WERI-Rb-1 (cell line): ENCODE measurements at regions not wholly inside any gene's neighbourhood (a gene's known extent, or its start where the extent isn't known, plus 50 kb on each side); places are given as distances from the start of the nearest gene placed in this dataset.
"Not testable (repeated sequence)": the region's sequence is repeated elsewhere in the genome, so short reads cannot be mapped to it uniquely, and the experiment has no call there.

ENCODE experiments used
- DNase-seq: peaks from one replicate; pipeline ENCODE4 v3.0.0-alpha.2; 2020
- H3K27ac ChIP-seq: fragments of 250-450 bp; sonication (Bioruptor Pico); 2 replicates; pipeline ENCODE4 v1.5.1; 2020; ENCODE audit warnings: mild to moderate bottlenecking, moderate library complexity
- H3K27me3 ChIP-seq: fragments of 250-450 bp; sonication (Bioruptor Pico); 2 replicates; pipeline ENCODE4 v1.5.1; 2021; ENCODE audit warnings: mild to moderate bottlenecking, low read depth, moderate library complexity; ENCODE audit not compliant: insufficient read depth, severe bottlenecking
- H3K36me3 ChIP-seq: fragments of 250-450 bp; sonication (Bioruptor Pico); 2 replicates; pipeline ENCODE4 v1.5.1; 2020; ENCODE audit warnings: mild to moderate bottlenecking, moderate library complexity
- H3K4me3 ChIP-seq: 2 replicates; pipeline ENCODE4 v1.5.1; 2011; ENCODE audit warnings: low read depth, mild to moderate bottlenecking, control low read depth, low read length
- H3K9me3 ChIP-seq: fragments of 250-450 bp; sonication (Bioruptor Pico); 2 replicates; pipeline ENCODE4 v1.5.1; 2021; ENCODE audit warnings: mild to moderate bottlenecking, moderate library complexity; ENCODE audit not compliant: severe bottlenecking
- CTCF ChIP-seq: IDR thresholded peaks from 2 replicates; pipeline ENCODE4 v1.5.1; 2011; ENCODE audit warnings: low read depth, mild to moderate bottlenecking, control low read depth, inconsistent platforms, low read length

- no peak for TF ChIP-seq CTCF
- H3K27me3 ChIP-seq, result peaks cover 66% of the 10 kb centered on the region
- H3K27ac ChIP-seq, result no peak overlapping the region
- peaks cover 31% of the 10 kb centered on the region for H3K9me3 ChIP-seq
- DNase-seq, result no peak
- no peak overlapping the region for H3K4me3 ChIP-seq
- H3K36me3 ChIP-seq, result no peaks in the 10 kb centered on the region
These were observed 50.9 kb downstream of the ANXA2R start for GRCh38 chr5:42989190-42989589.

GRCh38 chr5:42988568-42988967 lies 51.6 kb downstream of the ANXA2R start:
- TF ChIP-seq CTCF, result no peak
- Histone ChIP-seq H3K36me3 (no peaks in the 10 kb centered on the region), H3K9me3 (peaks cover 25% of the 10 kb centered on the region), H3K27ac (no peak overlapping the region), H3K27me3 (peaks cover 60% of the 10 kb centered on the region), H3K4me3 (no peak overlapping the region)
- DNase-seq, result no peak

- no peak for DNase-seq
- H3K27me3 ChIP-seq, result peaks cover 35% of the 10 kb centered on the region
- H3K27ac ChIP-seq, result no peak overlapping the region
- no peak overlapping the region for H3K4me3 ChIP-seq
- TF ChIP-seq CTCF, result no peak
- peaks cover 6% of the 10 kb centered on the region for H3K9me3 ChIP-seq
- H3K36me3 ChIP-seq, result no peaks in the 10 kb centered on the region
These were observed 54.7 kb downstream of the ANXA2R start for GRCh38 chr5:42985129-42986037.

- Histone ChIP-seq H3K9me3 (peaks cover 9% of the 10 kb centered on the region), H3K36me3 (no peaks in the 10 kb centered on the region), H3K27me3 (peaks cover 32% of the 10 kb centered on the region), H3K27ac (no peak overlapping the region), H3K4me3 (no peak overlapping the region)
- TF ChIP-seq CTCF, result no peak
- no peak for DNase-seq
These were observed 55.8 kb downstream of the ANXA2R start for GRCh38 chr5:42984307-42984706.

- no peak overlapping the region for H3K27ac ChIP-seq
- H3K9me3 ChIP-seq, result peaks cover 7% of the 10 kb centered on the region
- no peak overlapping the region for H3K4me3 ChIP-seq
- H3K27me3 ChIP-seq, result peaks cover 31% of the 10 kb centered on the region
- no peak for DNase-seq
- no peaks in the 10 kb centered on the region for H3K36me3 ChIP-seq
- TF ChIP-seq CTCF, result no peak
These were observed 58.0 kb downstream of the ANXA2R start for GRCh38 chr5:42982107-42982622.

GRCh38 chr5:42981417-42982106 lies 58.6 kb downstream of the ANXA2R start:
- not testable (repeated sequence) for H3K9me3 ChIP-seq, DNase-seq, H3K27ac ChIP-seq, H3K36me3 ChIP-seq, H3K4me3 ChIP-seq
- peaks cover 34% of the 10 kb centered on the region for H3K27me3 ChIP-seq

- not testable (repeated sequence) for H3K4me3 ChIP-seq, H3K36me3 ChIP-seq, H3K27ac ChIP-seq, H3K9me3 ChIP-seq, DNase-seq
- H3K27me3 ChIP-seq, result peaks cover 34% of the 10 kb centered on the region
These were observed 59.1 kb downstream of the ANXA2R start for GRCh38 chr5:42981015-42981414.

- not testable (repeated sequence) for H3K4me3 ChIP-seq, H3K36me3 ChIP-seq, H3K27ac ChIP-seq, H3K9me3 ChIP-seq, DNase-seq
- peaks cover 31% of the 10 kb centered on the region for H3K27me3 ChIP-seq
These were observed 59.7 kb downstream of the ANXA2R start for GRCh38 chr5:42980391-42980790.

GRCh38 chr5:42979242-42979641 lies 60.9 kb downstream of the ANXA2R start:
- not testable (repeated sequence) for DNase-seq, H3K4me3 ChIP-seq, H3K36me3 ChIP-seq, H3K27ac ChIP-seq, H3K9me3 ChIP-seq
- H3K27me3 ChIP-seq, result peaks cover 34% of the 10 kb centered on the region
